BJ (cell line): ENCODE measurements at regions not wholly inside any gene's neighbourhood (a gene's known extent, or its start where the extent isn't known, plus 50 kb on each side); places are given as distances from the start of the nearest gene placed in this dataset.
"Not testable (repeated sequence)": the region's sequence is repeated elsewhere in the genome, so short reads cannot be mapped to it uniquely, and the experiment has no call there.

Experiments used
- CTCF ChIA-PET: fragments of 350-600 bp; formaldehyde crosslinking; extraction: SDS; loops from one replicate; lab custom pipeline; 2021; ENCODE audit warnings: antibody characterized with exemption, inconsistent platforms; lab: Yijun Ruan, JAX
- POLR2A ChIA-PET: fragments of 300-600 bp; sonication (Branson Sonifier 250); formaldehyde crosslinking; extraction: SDS; loops from one replicate; lab custom pipeline; 2021; ENCODE audit warnings: antibody characterized with exemption; lab: Charles Lee
- DNase-seq: peaks from one replicate; pipeline ENCODE4 v3.0.0-alpha.2; 2011; ENCODE audit warnings: low read depth
- H3K27me3 ChIP-seq: 2 replicates; pipeline ENCODE4 v1.6.0; 2011; ENCODE audit warnings: low read length; ENCODE audit not compliant: control insufficient read depth, insufficient read depth
- H3K36me3 ChIP-seq: 2 replicates; pipeline ENCODE4 v1.5.1; 2011; ENCODE audit warnings: low read length; ENCODE audit not compliant: control insufficient read depth, insufficient read depth
- H3K4me3 ChIP-seq: 2 replicates; pipeline ENCODE4 v1.5.1; 2011; ENCODE audit warnings: low read depth, mild to moderate bottlenecking, control low read depth, low read length
- TF ChIP-seq, protein P1 (sequence below): IDR thresholded peaks from 2 replicates; pipeline ENCODE4 v1.5.1; 2011; ENCODE audit warnings: low read depth, mild to moderate bottlenecking, control low read depth, inconsistent platforms, low read length, moderate library complexity; ENCODE audit not compliant: insufficient read depth

DNA sequence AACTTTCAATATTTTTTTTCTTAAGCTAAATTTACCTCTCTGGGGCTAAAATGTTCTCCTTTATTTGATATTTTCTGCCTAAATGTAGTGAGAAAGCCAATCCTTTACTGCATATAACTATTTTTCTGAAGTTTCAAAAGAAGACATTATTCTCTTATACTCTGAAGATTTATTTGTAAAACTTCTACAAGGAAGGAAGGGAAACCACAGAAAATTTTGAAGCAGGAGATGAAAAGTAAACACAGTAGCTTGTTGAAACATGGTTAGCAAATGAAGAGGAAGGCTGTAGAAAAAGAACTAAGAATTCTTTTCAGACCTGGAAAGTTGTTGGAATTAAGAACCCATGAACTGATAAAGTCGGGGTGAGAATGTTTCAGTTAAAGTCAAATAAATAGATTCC, 330.3 kb downstream of the HGF start:
- Histone ChIP-seq H3K36me3 (no peaks in the 10 kb centered on the region), H3K27me3 (no peaks in the 10 kb centered on the region), H3K4me3 (no peak overlapping the region)
- ChIA-PET POLR2A (no interaction called here), CTCF (interaction anchor here (0.7 kb wide), 1 partner anchor 16 kb away, joined by 3 read pairs; no protein-coding TSS in a partner anchor)
- no peak for DNase-seq
- TF ChIP-seq, protein P1, sequence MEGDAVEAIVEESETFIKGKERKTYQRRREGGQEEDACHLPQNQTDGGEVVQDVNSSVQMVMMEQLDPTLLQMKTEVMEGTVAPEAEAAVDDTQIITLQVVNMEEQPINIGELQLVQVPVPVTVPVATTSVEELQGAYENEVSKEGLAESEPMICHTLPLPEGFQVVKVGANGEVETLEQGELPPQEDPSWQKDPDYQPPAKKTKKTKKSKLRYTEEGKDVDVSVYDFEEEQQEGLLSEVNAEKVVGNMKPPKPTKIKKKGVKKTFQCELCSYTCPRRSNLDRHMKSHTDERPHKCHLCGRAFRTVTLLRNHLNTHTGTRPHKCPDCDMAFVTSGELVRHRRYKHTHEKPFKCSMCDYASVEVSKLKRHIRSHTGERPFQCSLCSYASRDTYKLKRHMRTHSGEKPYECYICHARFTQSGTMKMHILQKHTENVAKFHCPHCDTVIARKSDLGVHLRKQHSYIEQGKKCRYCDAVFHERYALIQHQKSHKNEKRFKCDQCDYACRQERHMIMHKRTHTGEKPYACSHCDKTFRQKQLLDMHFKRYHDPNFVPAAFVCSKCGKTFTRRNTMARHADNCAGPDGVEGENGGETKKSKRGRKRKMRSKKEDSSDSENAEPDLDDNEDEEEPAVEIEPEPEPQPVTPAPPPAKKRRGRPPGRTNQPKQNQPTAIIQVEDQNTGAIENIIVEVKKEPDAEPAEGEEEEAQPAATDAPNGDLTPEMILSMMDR: no peak

DNA sequence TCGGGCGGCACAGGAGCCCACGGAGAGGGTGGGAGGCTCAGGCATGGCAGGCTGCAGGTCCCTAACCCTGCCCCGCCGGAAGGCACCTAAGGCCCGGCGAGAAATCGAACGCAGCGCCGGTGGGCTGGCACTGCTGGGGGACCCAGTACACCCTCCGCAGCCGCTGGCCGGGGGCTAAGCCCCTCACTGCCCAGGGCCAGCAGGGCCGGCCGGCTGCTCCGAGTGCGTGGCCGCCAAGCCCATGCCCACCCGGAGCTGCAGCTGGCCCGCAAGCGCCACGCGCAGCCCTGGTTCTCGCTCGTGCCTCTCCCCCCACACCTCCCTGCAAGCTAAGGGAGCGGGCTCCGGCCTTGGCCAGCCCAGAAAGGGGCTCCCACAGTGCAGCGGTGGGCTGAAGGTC, 332.7 kb downstream of the HGF start:
- DNase-seq, H3K4me3 ChIP-seq, H3K27me3 ChIP-seq, POLR2A ChIA-PET, H3K36me3 ChIP-seq: not testable (repeated sequence)
- CTCF ChIA-PET: interaction anchor here (0.7 kb wide), 1 partner anchor 18 kb away, joined by 3 read pairs; no protein-coding TSS in a partner anchor

DNA sequence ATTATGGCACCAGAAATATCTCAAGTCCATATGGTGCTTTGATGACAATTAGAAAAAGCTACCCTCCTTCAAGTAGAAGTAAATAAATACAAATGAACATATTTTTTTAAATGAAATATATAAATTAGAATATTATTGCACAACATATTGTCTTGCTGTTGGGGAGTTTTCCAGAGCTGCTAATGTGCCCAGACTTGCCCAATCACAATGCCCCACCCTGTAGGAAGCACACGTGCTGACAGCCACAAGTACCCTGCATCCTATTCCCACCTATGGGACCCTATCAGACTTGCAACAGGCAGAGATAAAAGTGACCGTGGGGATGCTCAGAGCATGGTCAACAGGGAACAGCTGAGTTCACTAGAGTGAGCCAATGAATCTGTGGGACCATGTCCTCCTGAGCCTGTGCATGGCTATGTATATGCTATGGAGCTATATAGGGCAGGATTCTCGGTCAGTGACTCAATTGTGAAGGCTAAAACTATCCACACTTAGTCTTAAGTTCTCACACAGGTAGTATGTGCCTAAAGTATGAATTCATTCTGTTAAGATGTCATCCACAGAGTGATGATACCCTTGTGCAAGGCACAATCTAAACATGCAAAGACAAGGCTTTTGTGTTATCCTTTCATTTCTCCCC, 336.0 kb downstream of the HGF start:
- POLR2A ChIA-PET: no interaction called here
- CTCF ChIA-PET: interaction anchor here (0.7 to 2.3 kb wide), 4 partner anchors 11 to 132 kb away, joined by 3 to 5 read pairs (median 4); no protein-coding TSS in a partner anchor
- Histone ChIP-seq H3K36me3 (no peaks in the 10 kb centered on the region), H3K27me3 (no peaks in the 10 kb centered on the region), H3K4me3 (no peak overlapping the region)
- no peak for DNase-seq
- TF ChIP-seq, protein P1: no peak

DNA sequence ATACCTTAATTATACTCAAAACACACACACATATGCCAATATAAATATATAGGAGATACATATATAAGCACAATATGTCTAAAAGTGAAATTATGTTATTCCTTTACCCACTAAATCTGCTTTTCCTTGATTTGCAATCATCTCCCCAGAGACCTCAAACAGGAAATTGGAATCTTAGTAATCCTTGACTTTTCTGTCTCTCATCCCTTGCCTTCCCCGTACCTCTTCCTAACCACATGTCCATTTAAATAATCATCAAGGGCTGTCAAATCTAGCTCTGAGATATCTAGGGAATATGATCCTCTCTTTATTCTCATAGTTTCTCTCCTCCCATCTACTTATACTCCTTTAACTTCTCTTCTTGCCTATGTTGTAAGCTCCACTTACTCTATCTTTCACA, 336.6 kb downstream of the HGF start:
- TF ChIP-seq, protein P1: no peak
- no peak for DNase-seq
- Histone ChIP-seq H3K4me3 (no peak overlapping the region), H3K36me3 (no peaks in the 10 kb centered on the region), H3K27me3 (no peaks in the 10 kb centered on the region)
- CTCF ChIA-PET: interaction anchor here (0.7 to 2.3 kb wide), 6 partner anchors 8 to 506 kb away, joined by 3 to 5 read pairs (median 3); no protein-coding TSS in a partner anchor
- POLR2A ChIA-PET: no interaction called here

DNA sequence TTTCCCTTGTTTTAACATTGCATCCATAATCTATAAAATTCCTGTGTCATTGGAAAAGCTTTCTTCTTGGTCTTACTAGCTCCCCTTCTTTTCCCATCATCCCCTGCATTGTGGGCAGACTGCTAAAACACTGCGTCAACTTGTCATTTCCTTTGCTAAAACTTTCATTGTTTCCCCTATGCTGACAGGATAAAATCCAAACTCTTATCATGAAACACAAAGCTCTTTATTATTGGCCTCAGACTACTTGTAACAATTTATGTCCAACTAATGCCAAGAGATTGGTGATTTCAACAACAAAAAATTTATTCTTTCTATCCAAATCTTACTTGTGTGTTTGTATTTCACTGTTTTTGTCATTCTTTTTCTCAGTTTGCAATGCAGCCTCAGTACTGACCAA, 339.1 kb downstream of the HGF start:
- TF ChIP-seq, protein P1: no peak
- ChIA-PET POLR2A (no interaction called here), CTCF (interaction anchor here (0.6 kb wide), 1 partner anchor 33 kb away, joined by 3 read pairs; no protein-coding TSS in a partner anchor)
- Histone ChIP-seq H3K4me3 (no peak overlapping the region), H3K27me3 (no peaks in the 10 kb centered on the region), H3K36me3 (no peaks in the 10 kb centered on the region)
- no peak for DNase-seq

DNA sequence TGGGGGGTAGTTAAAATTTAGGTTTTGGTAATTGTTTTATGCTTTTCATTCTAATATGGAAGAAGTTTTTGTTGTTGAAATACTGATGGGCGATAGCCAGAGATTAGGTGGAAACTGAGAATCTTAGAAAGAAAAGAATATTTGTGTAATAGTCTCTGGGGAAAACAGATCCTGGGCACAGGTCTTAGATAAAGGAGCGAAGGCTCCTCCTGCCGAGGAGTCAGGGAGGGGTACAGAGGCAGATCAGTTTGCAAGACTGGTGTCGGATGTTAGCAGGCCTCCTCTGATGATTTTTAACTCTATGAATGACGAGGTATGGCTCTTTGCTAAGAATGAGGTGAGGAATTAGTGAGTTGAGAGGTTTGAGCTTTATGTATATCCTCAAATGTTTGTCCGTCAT, 339.7 kb downstream of the HGF start:
- ChIA-PET POLR2A (no interaction called here), CTCF (no interaction called here)
- Histone ChIP-seq H3K27me3 (no peaks in the 10 kb centered on the region), H3K4me3 (no peak overlapping the region), H3K36me3 (no peaks in the 10 kb centered on the region)
- TF ChIP-seq, protein P1: no peak
- no peak for DNase-seq
